ENCODE measurements at regions not wholly inside any gene's neighbourhood (a gene's known extent, or its start where the extent isn't known, plus 50 kb on each side); places are given as distances from the start of the nearest gene placed in this dataset.
"Not testable (repeated sequence)": the region's sequence is repeated elsewhere in the genome, so short reads cannot be mapped to it uniquely, and the experiment has no call there.

- no peak for DNase-seq (ENCODE audit: low read depth in 2 of 2)
Observed at GRCh38 chr5:175347027-175347426, 97.0 kb downstream of the DRD1 start.

- DNase-seq (ENCODE audit: low read depth in 2 of 2), result no peak
Observed at GRCh38 chr5:175344331-175345195, 99.4 kb downstream of the DRD1 start.

- DNase-seq (ENCODE audit: low read depth in 2 of 2), result no peak
Observed at GRCh38 chr5:175343308-175343707, 100.7 kb downstream of the DRD1 start.

GRCh38 chr5:175340180-175340579 is 103.8 kb downstream of the DRD1 start:
- DNase-seq (ENCODE audit: low read depth in 2 of 2), result no peak

- DNase-seq (ENCODE audit: low read depth in 2 of 2), result no peak
Observed at GRCh38 chr5:175337680-175338079, 106.3 kb downstream of the DRD1 start.

- DNase-seq (ENCODE audit: low read depth in 2 of 2), result no peak
Observed at GRCh38 chr5:175336781-175337180, 107.2 kb downstream of the DRD1 start.

GRCh38 chr5:175335691-175336090 is 108.3 kb downstream of the DRD1 start:
- DNase-seq (ENCODE audit: low read depth in 2 of 2), result no peak

GRCh38 chr5:175331173-175332036 is 112.6 kb downstream of the DRD1 start:
- DNase-seq (ENCODE audit: low read depth in 2 of 2), result not testable (repeated sequence)

- DNase-seq (ENCODE audit: low read depth in 2 of 2), result no peak
Observed at GRCh38 chr5:175329976-175330375, 114.0 kb downstream of the DRD1 start.

GRCh38 chr5:175328687-175329086 is 115.3 kb downstream of the DRD1 start:
- no peak for DNase-seq (ENCODE audit: low read depth in 2 of 2)

- DNase-seq (ENCODE audit: low read depth in 2 of 2), result no peak
Observed at GRCh38 chr5:175328176-175328575, 115.8 kb downstream of the DRD1 start.

- no peak for DNase-seq (ENCODE audit: low read depth in 2 of 2)
Observed at GRCh38 chr5:175325681-175326080, 118.3 kb downstream of the DRD1 start.

- DNase-seq (ENCODE audit: low read depth in 2 of 2), result peak in 1 of 2 donors; percentile 15
Observed at GRCh38 chr5:175321927-175322532, 122.0 kb downstream of the DRD1 start.

GRCh38 chr5:175319199-175319598 is 124.8 kb downstream of the DRD1 start:
- DNase-seq (ENCODE audit: low read depth in 2 of 2), result no peak

- no peak for DNase-seq (ENCODE audit: low read depth in 2 of 2)
Observed at GRCh38 chr5:175317872-175318271, 126.1 kb downstream of the DRD1 start.

GRCh38 chr5:175309218-175309810 is 134.7 kb downstream of the DRD1 start:
- DNase-seq (ENCODE audit: low read depth in 2 of 2), result no peak

GRCh38 chr5:175308701-175309100 is 135.3 kb downstream of the DRD1 start:
- no peak for DNase-seq (ENCODE audit: low read depth in 2 of 2)

- no peak for DNase-seq (ENCODE audit: low read depth in 2 of 2)
Observed at GRCh38 chr5:175306381-175306780, 137.6 kb downstream of the DRD1 start.

- DNase-seq (ENCODE audit: low read depth in 2 of 2), result no peak
Observed at GRCh38 chr5:175305251-175305650, 138.7 kb downstream of the DRD1 start.

- no peak for DNase-seq (ENCODE audit: low read depth in 2 of 2)
Observed at GRCh38 chr5:175290379-175290778, 153.6 kb downstream of the DRD1 start.

GRCh38 chr5:175288048-175288621 is 155.8 kb downstream of the DRD1 start:
- no peak for DNase-seq (ENCODE audit: low read depth in 2 of 2)

GRCh38 chr5:175286981-175287380 is 157.0 kb downstream of the DRD1 start:
- no peak for DNase-seq (ENCODE audit: low read depth in 2 of 2)
